ENCODE measurements at regions not wholly inside any gene's neighbourhood (a gene's known extent, or its start where the extent isn't known, plus 50 kb on each side); places are given as distances from the start of the nearest gene placed in this dataset.

GRCh38 chr2:18422432-18423165 is 137.9 kb downstream of the RDH14 start:
- FAIRE-seq = no peak

DNA sequence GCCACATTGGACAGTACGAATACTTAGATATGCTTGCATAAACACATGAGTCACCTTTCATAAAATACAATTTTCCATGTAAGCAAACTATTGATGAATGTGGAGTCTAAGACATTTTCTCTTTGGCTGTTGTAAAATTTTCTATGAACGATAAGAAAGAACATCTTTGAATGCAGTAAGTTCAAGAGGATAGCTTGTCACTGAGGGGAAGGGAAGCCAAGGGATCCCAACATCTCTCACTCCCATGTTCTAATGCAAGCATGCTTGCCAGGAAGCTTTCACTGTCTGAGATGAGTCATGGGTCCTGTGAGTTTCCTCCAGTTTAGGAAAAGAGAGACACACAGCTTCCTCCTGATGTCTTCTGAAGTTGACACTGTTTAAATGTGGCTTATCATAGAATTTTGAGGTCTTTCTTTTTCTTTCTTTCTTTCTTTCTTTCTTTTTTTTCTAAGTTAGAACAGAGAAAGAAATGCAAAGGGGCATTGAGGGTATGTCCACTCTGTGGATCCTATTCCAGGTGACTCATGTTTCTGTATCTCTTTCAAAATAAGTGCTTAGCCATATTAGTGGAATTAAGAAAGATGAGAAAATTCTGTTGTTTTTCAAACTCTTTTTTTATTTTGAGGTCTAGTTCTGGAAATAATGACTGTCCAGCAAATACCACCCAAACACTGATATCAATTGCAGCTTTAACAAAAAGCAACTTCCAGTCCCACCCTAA is 146.6 kb downstream of the RDH14 start:
- no peak for FAIRE-seq

- FAIRE-seq = no peak
These were observed 147.3 kb downstream of the RDH14 start for GRCh38 chr2:18412980-18413675.

GRCh38 chr2:18411626-18412025 is 148.8 kb downstream of the RDH14 start:
- no peak for FAIRE-seq

GRCh38 chr2:18410543-18410942 is 149.9 kb downstream of the RDH14 start:
- no peak for FAIRE-seq

- no peak for FAIRE-seq
These were observed 151.8 kb downstream of the RDH14 start for GRCh38 chr2:18408638-18409037.

GRCh38 chr2:18406219-18406618 is 154.2 kb downstream of the RDH14 start:
- FAIRE-seq = no peak

DNA sequence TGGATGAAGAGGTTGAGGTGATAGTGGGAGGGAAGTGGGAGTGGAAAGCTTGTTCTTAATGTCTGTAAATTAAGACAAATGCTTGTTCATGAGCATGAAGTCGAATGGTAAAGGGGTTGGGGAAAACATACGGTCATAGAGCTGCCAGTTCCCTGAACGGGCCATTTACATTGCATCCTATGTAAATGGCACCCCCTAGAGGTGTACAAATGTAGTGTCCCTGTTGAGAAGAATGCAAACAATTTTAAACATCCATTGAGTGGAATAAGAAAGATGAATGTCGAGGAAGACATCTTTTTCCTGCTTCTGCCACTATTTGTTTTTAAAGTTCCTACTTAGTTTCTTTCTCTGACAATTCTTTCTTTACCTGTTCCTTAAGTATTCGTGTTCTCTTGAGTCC is 155.7 kb downstream of the RDH14 start:
- FAIRE-seq = no peak

- FAIRE-seq = no peak
These were observed 156.4 kb downstream of the RDH14 start for GRCh38 chr2:18403921-18404522.

DNA sequence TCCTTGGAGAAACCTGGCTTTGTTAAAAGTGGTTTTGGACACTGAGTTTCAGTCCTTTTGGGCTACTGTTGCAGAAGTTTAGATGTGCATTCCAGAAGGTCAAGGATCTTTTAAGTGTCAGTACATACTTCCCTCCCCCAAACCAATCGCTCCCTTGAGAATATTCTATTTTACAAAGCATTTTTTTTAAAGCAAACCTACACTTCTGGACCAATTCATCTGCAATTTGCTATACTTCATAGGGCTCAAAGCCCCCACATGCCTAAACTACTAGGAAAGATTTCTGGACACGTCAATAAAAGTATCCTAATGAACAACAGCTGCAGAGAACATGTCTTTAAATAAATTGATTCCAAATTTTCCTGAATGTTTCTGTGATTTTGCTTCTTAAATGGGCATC is 157.6 kb downstream of the RDH14 start:
- FAIRE-seq = no peak

DNA sequence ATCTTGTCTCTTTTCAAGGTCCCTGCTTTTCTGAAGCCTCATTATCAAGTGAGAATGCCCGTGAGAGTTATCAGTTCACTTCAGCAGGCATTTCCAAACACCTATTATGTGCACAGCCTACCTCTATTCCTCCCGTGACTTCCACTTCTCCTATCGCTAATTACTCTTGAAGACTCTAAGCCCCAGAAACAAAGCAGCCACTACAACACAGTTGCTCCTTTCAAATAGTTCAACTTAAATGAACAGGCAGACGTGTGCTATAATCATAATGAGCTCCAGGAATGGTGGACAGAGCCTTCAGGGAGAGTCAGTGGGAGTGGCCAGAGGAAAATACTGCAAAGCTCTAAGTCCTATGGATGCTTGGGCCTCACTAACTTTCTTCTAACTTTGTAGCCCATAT is 159.0 kb downstream of the RDH14 start:
- no peak for FAIRE-seq

DNA sequence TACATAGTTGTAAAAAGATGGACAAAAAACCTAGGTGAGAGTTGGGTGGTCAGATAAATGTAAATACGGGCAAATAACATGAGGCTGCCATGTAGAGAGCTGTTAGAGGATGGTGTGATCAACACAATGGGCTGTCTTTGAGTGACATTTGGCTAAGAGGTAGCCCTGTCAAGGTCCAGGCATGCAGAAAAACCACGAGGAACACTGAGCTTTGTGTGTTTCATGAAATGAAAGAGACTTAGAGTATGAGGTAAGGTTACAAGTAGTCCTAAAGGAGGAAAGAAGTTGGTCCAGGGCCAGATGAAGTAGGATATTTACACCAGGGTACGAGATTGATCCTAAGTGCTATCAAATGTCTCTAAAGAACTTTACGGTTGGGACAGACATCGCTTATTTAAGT is 160.9 kb downstream of the RDH14 start:
- FAIRE-seq = no peak

- no peak for FAIRE-seq
These were observed 161.6 kb downstream of the RDH14 start for GRCh38 chr2:18398833-18399232.

GRCh38 chr2:18396329-18397010 is 164.0 kb downstream of the RDH14 start:
- no peak for FAIRE-seq

GRCh38 chr2:18395555-18395954 is 164.9 kb downstream of the RDH14 start:
- no peak for FAIRE-seq

- FAIRE-seq = no peak
These were observed 172.8 kb downstream of the RDH14 start for GRCh38 chr2:18387441-18388206.

- no peak for FAIRE-seq
These were observed 176.2 kb downstream of the RDH14 start for GRCh38 chr2:18384242-18384641.

GRCh38 chr2:18381386-18381785 is 179.1 kb downstream of the RDH14 start:
- FAIRE-seq = no peak

GRCh38 chr2:18380321-18380720 is 180.1 kb downstream of the RDH14 start:
- FAIRE-seq = no peak

DNA sequence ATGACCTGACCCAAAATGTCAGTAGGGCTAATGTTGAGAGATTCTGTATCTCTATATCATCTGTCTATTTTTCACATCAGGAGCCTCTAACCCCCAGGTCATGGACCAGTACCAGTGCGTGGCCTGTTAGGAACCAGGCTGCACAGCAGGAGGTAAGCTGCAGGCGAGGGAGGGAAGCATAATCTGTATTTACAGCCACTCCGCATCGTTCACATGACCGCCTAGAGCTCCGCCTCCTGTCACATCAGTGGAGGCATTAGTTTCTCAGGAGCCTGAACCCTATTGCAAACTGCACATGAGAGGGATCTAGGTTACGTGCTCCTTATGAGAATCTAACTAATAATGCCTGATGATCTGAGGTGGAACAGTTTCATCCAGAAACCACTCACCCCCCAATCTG is 180.6 kb downstream of the RDH14 start:
- no peak for FAIRE-seq

DNA sequence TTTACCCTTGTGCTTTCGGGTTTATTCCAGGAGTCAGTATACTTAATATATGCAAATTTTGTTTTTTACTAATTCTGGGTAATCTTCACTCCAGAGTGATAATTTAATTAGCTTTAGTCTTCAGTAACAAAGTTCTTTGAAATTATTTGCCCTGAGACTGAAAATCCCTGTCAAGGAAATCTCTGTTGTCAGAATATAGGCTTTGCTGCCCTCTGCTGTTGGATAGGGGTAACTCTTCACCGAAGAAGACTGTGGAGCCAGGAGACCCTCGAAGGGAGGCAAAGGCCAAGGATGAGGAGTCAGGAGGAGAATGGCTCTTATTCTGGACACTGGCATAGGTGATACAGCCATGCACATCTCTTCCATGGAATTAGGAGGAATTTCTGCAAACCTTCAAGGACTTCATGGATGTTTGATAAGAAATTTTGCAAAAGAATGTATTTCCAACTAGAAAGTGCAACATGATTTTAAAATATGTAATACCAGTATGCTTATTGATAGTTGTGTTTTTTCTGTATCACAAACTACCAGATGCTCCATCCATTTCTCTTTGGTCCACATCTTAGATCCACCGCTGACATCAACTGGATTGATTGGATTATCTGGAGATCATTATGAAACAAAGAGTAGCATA is 182.3 kb downstream of the RDH14 start:
- FAIRE-seq = no peak

- FAIRE-seq = no peak
These were observed 183.5 kb downstream of the RDH14 start for GRCh38 chr2:18376936-18377335.
